ENCODE measurements at regions not wholly inside any gene's neighbourhood (a gene's known extent, or its start where the extent isn't known, plus 50 kb on each side); places are given as distances from the start of the nearest gene placed in this dataset.

- Histone ChIP-seq H3K79me1 (ENCODE audit: low read length) (no peaks in the 10 kb centered on the region), H4K5ac (ENCODE audit: low read length) (no peak overlapping the region), H3K36me3 (ENCODE audit: control insufficient read depth, insufficient read depth, low read length) (no peaks in the 10 kb centered on the region), H3K4ac (ENCODE audit: low read depth, low read length) (no peak overlapping the region), H3K27me3 (ENCODE audit: insufficient read depth, low read length, poor library complexity) (no peaks in the 10 kb centered on the region), H4K8ac (ENCODE audit: low read depth, low read length) (no peak overlapping the region), H3K18ac (ENCODE audit: low read length) (no peak overlapping the region), H3K4me2 (ENCODE audit: low read length) (no peak overlapping the region), H3K27ac (ENCODE audit: low read depth, low read length) (no peak overlapping the region), H2BK5ac (ENCODE audit: low read length) (no peak overlapping the region), H3K79me2 (ENCODE audit: control insufficient read depth, insufficient read depth, low read length) (no peaks in the 10 kb centered on the region), H3K56ac (ENCODE audit: low read length) (no peak overlapping the region), H2AK5ac (ENCODE audit: low read length) (no peak overlapping the region), H2BK120ac (ENCODE audit: low read depth, low read length) (no peak overlapping the region), H3K4me3 (ENCODE audit: low read length) (no peak overlapping the region), H3K23ac (ENCODE audit: low read length) (no peak overlapping the region), H2BK15ac (replicated peaks; ENCODE audit: low read depth) (no peak overlapping the region), H3K9ac (ENCODE audit: low read length) (no peak overlapping the region), H3K4me1 (ENCODE audit: control insufficient read depth, low read depth, low read length) (no peaks in the 10 kb centered on the region)
- DNase-seq: peak; percentile 23
- WGBS (ENCODE audit: extremely low coverage, insufficient coverage, low lambda C conversion rate): no CpG with 5 or more reads among the region's 10 CpGs
Measured at GRCh38 chr9:75666856-75667554, 223.5 kb upstream of the PCSK5 start.

DNA sequence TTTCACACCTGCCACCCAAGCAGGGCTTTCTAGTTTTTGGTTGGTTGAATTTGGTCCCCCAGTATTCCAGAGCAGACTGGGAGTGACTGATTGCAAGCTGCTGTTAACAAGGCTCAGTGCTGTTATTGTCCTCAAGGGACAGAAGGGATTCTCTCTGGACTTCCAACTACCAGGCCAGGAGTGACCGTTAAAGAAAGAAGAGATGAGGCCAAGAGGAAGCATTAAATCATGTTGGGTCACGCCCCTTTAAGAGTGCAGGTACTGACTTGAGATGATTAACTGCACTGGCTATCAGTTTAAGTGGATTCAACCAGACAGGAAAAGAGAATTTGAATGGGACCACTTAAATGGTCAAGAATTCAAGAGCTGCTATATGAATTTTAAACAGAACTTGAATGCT, 220.8 kb upstream of the PCSK5 start:
- H2BK15ac ChIP-seq (replicated peaks; ENCODE audit: low read depth): no peak overlapping the region
- no peak overlapping the region for H3K56ac ChIP-seq (ENCODE audit: low read length)
- WGBS (ENCODE audit: extremely low coverage, insufficient coverage, low lambda C conversion rate): no CpG with 5 or more reads among the region's 2 CpGs
- H3K23ac ChIP-seq (ENCODE audit: low read length): no peak overlapping the region
- H3K4me3 ChIP-seq (ENCODE audit: low read length): no peak overlapping the region
- no peaks in the 10 kb centered on the region for H3K27me3 ChIP-seq (ENCODE audit: insufficient read depth, low read length, poor library complexity)
- H3K18ac ChIP-seq (ENCODE audit: low read length): no peak overlapping the region
- H4K5ac ChIP-seq (ENCODE audit: low read length): no peak overlapping the region
- H3K79me1 ChIP-seq (ENCODE audit: low read length): no peaks in the 10 kb centered on the region
- H3K9ac ChIP-seq (ENCODE audit: low read length): no peak overlapping the region
- no peak overlapping the region for H3K27ac ChIP-seq (ENCODE audit: low read depth, low read length)
- no peak overlapping the region for H2BK5ac ChIP-seq (ENCODE audit: low read length)
- H2BK120ac ChIP-seq (ENCODE audit: low read depth, low read length): no peak overlapping the region
- H3K36me3 ChIP-seq (ENCODE audit: control insufficient read depth, insufficient read depth, low read length): no peaks in the 10 kb centered on the region
- H3K4me1 ChIP-seq (ENCODE audit: control insufficient read depth, low read depth, low read length): no peaks in the 10 kb centered on the region
- no peak overlapping the region for H3K4me2 ChIP-seq (ENCODE audit: low read length)
- no peak for DNase-seq
- no peak overlapping the region for H2AK5ac ChIP-seq (ENCODE audit: low read length)
- H3K4ac ChIP-seq (ENCODE audit: low read depth, low read length): no peak overlapping the region
- no peak overlapping the region for H4K8ac ChIP-seq (ENCODE audit: low read depth, low read length)
- no peaks in the 10 kb centered on the region for H3K79me2 ChIP-seq (ENCODE audit: control insufficient read depth, insufficient read depth, low read length)

DNA sequence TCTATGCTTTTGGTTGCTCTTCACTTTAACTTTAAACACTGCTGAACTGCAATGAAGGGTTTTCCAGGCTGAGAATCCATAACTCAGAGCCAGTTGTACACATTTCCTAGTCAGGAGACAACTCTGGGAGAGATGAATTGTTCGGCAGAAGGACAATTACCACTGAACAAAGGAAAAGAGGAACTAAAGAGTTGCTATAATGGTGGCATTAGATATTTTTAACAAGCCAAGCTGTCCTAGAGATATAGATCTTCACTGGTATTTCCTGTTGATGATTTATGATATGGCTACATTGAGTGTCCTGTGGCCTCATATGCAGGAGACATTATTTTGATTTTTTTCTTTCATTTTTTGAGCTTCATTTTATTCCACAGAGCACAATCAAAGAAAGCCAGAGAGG, 219.1 kb upstream of the PCSK5 start:
- Histone ChIP-seq H3K18ac (ENCODE audit: low read length) (no peak overlapping the region), H3K4me3 (ENCODE audit: low read length) (no peak overlapping the region), H2BK15ac (replicated peaks; ENCODE audit: low read depth) (no peak overlapping the region), H3K4me2 (ENCODE audit: low read length) (no peak overlapping the region), H2AK5ac (ENCODE audit: low read length) (no peak overlapping the region), H3K9ac (ENCODE audit: low read length) (no peak overlapping the region), H2BK120ac (ENCODE audit: low read depth, low read length) (no peak overlapping the region), H4K5ac (ENCODE audit: low read length) (no peak overlapping the region), H4K8ac (ENCODE audit: low read depth, low read length) (no peak overlapping the region), H3K27me3 (ENCODE audit: insufficient read depth, low read length, poor library complexity) (no peaks in the 10 kb centered on the region), H3K23ac (ENCODE audit: low read length) (no peak overlapping the region), H2BK5ac (ENCODE audit: low read length) (no peak overlapping the region), H3K79me1 (ENCODE audit: low read length) (no peaks in the 10 kb centered on the region), H3K27ac (ENCODE audit: low read depth, low read length) (no peak overlapping the region), H3K56ac (ENCODE audit: low read length) (no peak overlapping the region), H3K4me1 (ENCODE audit: control insufficient read depth, low read depth, low read length) (no peaks in the 10 kb centered on the region), H3K79me2 (ENCODE audit: control insufficient read depth, insufficient read depth, low read length) (no peaks in the 10 kb centered on the region), H3K36me3 (ENCODE audit: control insufficient read depth, insufficient read depth, low read length) (no peaks in the 10 kb centered on the region), H3K4ac (ENCODE audit: low read depth, low read length) (no peak overlapping the region)
- WGBS (ENCODE audit: extremely low coverage, insufficient coverage, low lambda C conversion rate): no CpG with 5 or more reads among the region's 1 CpG
- no peak for DNase-seq

GRCh38 chr9:75672478-75672877, 218.0 kb upstream of the PCSK5 start:
- H3K18ac ChIP-seq (ENCODE audit: low read length): no peak overlapping the region
- no peaks in the 10 kb centered on the region for H3K27me3 ChIP-seq (ENCODE audit: insufficient read depth, low read length, poor library complexity)
- no peak overlapping the region for H4K5ac ChIP-seq (ENCODE audit: low read length)
- H2BK120ac ChIP-seq (ENCODE audit: low read depth, low read length): no peak overlapping the region
- H4K8ac ChIP-seq (ENCODE audit: low read depth, low read length): no peak overlapping the region
- H3K23ac ChIP-seq (ENCODE audit: low read length): no peak overlapping the region
- no peak overlapping the region for H3K56ac ChIP-seq (ENCODE audit: low read length)
- no peaks in the 10 kb centered on the region for H3K79me2 ChIP-seq (ENCODE audit: control insufficient read depth, insufficient read depth, low read length)
- no peaks in the 10 kb centered on the region for H3K36me3 ChIP-seq (ENCODE audit: control insufficient read depth, insufficient read depth, low read length)
- H3K79me1 ChIP-seq (ENCODE audit: low read length): no peaks in the 10 kb centered on the region
- H3K4me2 ChIP-seq (ENCODE audit: low read length): no peak overlapping the region
- no peak overlapping the region for H3K27ac ChIP-seq (ENCODE audit: low read depth, low read length)
- no CpG with 5 or more reads among the region's 1 CpG for WGBS (ENCODE audit: extremely low coverage, insufficient coverage, low lambda C conversion rate)
- no peak overlapping the region for H2BK15ac ChIP-seq (replicated peaks; ENCODE audit: low read depth)
- H3K4me3 ChIP-seq (ENCODE audit: low read length): no peak overlapping the region
- no peak overlapping the region for H2BK5ac ChIP-seq (ENCODE audit: low read length)
- H3K9ac ChIP-seq (ENCODE audit: low read length): no peak overlapping the region
- H3K4me1 ChIP-seq (ENCODE audit: control insufficient read depth, low read depth, low read length): no peaks in the 10 kb centered on the region
- H2AK5ac ChIP-seq (ENCODE audit: low read length): no peak overlapping the region
- no peak overlapping the region for H3K4ac ChIP-seq (ENCODE audit: low read depth, low read length)
- DNase-seq: no peak

DNA sequence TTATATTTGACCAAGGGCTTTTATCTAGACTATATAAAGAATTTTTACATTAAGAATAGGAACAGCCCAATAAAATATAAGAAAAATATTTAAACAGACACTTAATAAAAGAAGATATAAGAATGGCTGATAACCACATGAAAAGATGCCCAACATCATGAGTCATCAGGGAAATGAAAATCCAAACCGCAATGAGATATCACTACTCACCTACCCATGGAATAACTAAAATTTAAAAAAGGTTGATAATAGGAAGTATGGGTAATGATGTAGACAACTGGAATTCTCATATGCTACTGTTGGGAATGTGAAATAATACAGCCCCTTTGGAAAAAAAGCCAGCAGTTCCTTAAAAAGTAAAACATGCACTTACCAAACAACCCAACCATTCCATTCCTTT, 206.9 kb upstream of the PCSK5 start:
- Histone ChIP-seq H2BK15ac (replicated peaks; ENCODE audit: low read depth) (no peak overlapping the region), H2BK5ac (ENCODE audit: low read length) (no peak overlapping the region), H2AK5ac (ENCODE audit: low read length) (no peak overlapping the region), H3K27me3 (ENCODE audit: insufficient read depth, low read length, poor library complexity) (no peaks in the 10 kb centered on the region), H3K4ac (ENCODE audit: low read depth, low read length) (no peak overlapping the region), H3K9ac (ENCODE audit: low read length) (no peak overlapping the region), H3K4me3 (ENCODE audit: low read length) (no peak overlapping the region), H2BK120ac (ENCODE audit: low read depth, low read length) (no peak overlapping the region), H3K4me1 (ENCODE audit: control insufficient read depth, low read depth, low read length) (no peaks in the 10 kb centered on the region), H4K8ac (ENCODE audit: low read depth, low read length) (no peak overlapping the region), H3K23ac (ENCODE audit: low read length) (no peak overlapping the region), H3K79me2 (ENCODE audit: control insufficient read depth, insufficient read depth, low read length) (no peaks in the 10 kb centered on the region), H4K5ac (ENCODE audit: low read length) (no peak overlapping the region), H3K27ac (ENCODE audit: low read depth, low read length) (no peak overlapping the region), H3K36me3 (ENCODE audit: control insufficient read depth, insufficient read depth, low read length) (no peaks in the 10 kb centered on the region), H3K18ac (ENCODE audit: low read length) (no peak overlapping the region), H3K79me1 (ENCODE audit: low read length) (no peaks in the 10 kb centered on the region), H3K4me2 (ENCODE audit: low read length) (no peak overlapping the region), H3K56ac (ENCODE audit: low read length) (no peak overlapping the region)
- no CpG with 5 or more reads among the region's 1 CpG for WGBS (ENCODE audit: extremely low coverage, insufficient coverage, low lambda C conversion rate)
- DNase-seq: no peak

GRCh38 chr9:75685062-75685461, 205.4 kb upstream of the PCSK5 start:
- Histone ChIP-seq H3K4me3 (ENCODE audit: low read length) (no peak overlapping the region), H3K56ac (ENCODE audit: low read length) (no peak overlapping the region), H3K36me3 (ENCODE audit: control insufficient read depth, insufficient read depth, low read length) (no peaks in the 10 kb centered on the region), H2BK5ac (ENCODE audit: low read length) (no peak overlapping the region), H3K4me1 (ENCODE audit: control insufficient read depth, low read depth, low read length) (no peaks in the 10 kb centered on the region), H3K27me3 (ENCODE audit: insufficient read depth, low read length, poor library complexity) (no peaks in the 10 kb centered on the region), H3K9ac (ENCODE audit: low read length) (no peak overlapping the region), H4K8ac (ENCODE audit: low read depth, low read length) (no peak overlapping the region), H4K5ac (ENCODE audit: low read length) (no peak overlapping the region), H3K4ac (ENCODE audit: low read depth, low read length) (no peak overlapping the region), H2AK5ac (ENCODE audit: low read length) (no peak overlapping the region), H3K79me1 (ENCODE audit: low read length) (no peaks in the 10 kb centered on the region), H3K27ac (ENCODE audit: low read depth, low read length) (no peak overlapping the region), H2BK120ac (ENCODE audit: low read depth, low read length) (no peak overlapping the region), H2BK15ac (replicated peaks; ENCODE audit: low read depth) (no peak overlapping the region), H3K4me2 (ENCODE audit: low read length) (no peak overlapping the region), H3K23ac (ENCODE audit: low read length) (no peak overlapping the region), H3K18ac (ENCODE audit: low read length) (no peak overlapping the region), H3K79me2 (ENCODE audit: control insufficient read depth, insufficient read depth, low read length) (no peaks in the 10 kb centered on the region)
- no peak for DNase-seq
- WGBS (ENCODE audit: extremely low coverage, insufficient coverage, low lambda C conversion rate): no CpG with 5 or more reads among the region's 4 CpGs
